Left kidney (tissue), 1 donor: ENCODE measurements at regions not wholly inside any gene's neighbourhood (a gene's known extent, or its start where the extent isn't known, plus 50 kb on each side); places are given as distances from the start of the nearest gene placed in this dataset.
"Not testable (repeated sequence)": the region's sequence is repeated elsewhere in the genome, so short reads cannot be mapped to it uniquely, and the experiment has no call there.

Experiments used
- DNase-seq: peaks from one replicate; pipeline ENCODE4 v3.0.0-alpha.2; 2013

- no peak for DNase-seq
Measured at GRCh38 chr4:12579172-12579571, 905.0 kb downstream of the RAB28 start.

- no peak for DNase-seq
Measured at GRCh38 chr4:12576409-12576808, 907.7 kb downstream of the RAB28 start.

- no peak for DNase-seq
Measured at GRCh38 chr4:12573716-12574115, 910.4 kb downstream of the RAB28 start.

- DNase-seq = no peak
Measured at GRCh38 chr4:12562476-12563140, 921.5 kb downstream of the RAB28 start.

GRCh38 chr4:12562021-12562420 lies 922.1 kb downstream of the RAB28 start:
- no peak for DNase-seq

- DNase-seq = no peak
Measured at GRCh38 chr4:12555011-12555410, 929.1 kb downstream of the RAB28 start.

- DNase-seq = no peak
Measured at GRCh38 chr4:12548678-12549077, 935.5 kb downstream of the RAB28 start.

GRCh38 chr4:12545812-12546211 lies 938.3 kb downstream of the RAB28 start:
- no peak for DNase-seq

GRCh38 chr4:12538162-12538561 lies 946.0 kb downstream of the RAB28 start:
- DNase-seq = no peak

GRCh38 chr4:12534684-12535083 lies 949.5 kb downstream of the RAB28 start:
- no peak for DNase-seq

GRCh38 chr4:12519426-12519825 lies 964.7 kb downstream of the RAB28 start:
- no peak for DNase-seq

- DNase-seq = no peak
Measured at GRCh38 chr4:12507868-12508481, 976.2 kb downstream of the RAB28 start.

GRCh38 chr4:12500409-12500808 lies 983.7 kb downstream of the RAB28 start:
- no peak for DNase-seq

- DNase-seq = no peak
Measured at GRCh38 chr4:12499693-12500092, 984.4 kb downstream of the RAB28 start.

- no peak for DNase-seq
Measured at GRCh38 chr4:12495211-12495610, 988.9 kb downstream of the RAB28 start.

- DNase-seq = no peak
Measured at GRCh38 chr4:12492730-12493393, 991.3 kb downstream of the RAB28 start.

- DNase-seq = no peak
Measured at GRCh38 chr4:12488672-12489071, 995.5 kb downstream of the RAB28 start.

- DNase-seq = no peak
Measured at GRCh38 chr4:12487000-12487399, 997.1 kb downstream of the RAB28 start.

GRCh38 chr4:12472087-12472486 lies 1012.1 kb downstream of the RAB28 start:
- no peak for DNase-seq

- no peak for DNase-seq
Measured at GRCh38 chr4:12471193-12471592, 1012.9 kb downstream of the RAB28 start.

- not testable (repeated sequence) for DNase-seq
Measured at GRCh38 chr4:12461576-12461975, 1022.6 kb downstream of the RAB28 start.

- DNase-seq = no peak
Measured at GRCh38 chr4:12459126-12459525, 1025.0 kb downstream of the RAB28 start.

GRCh38 chr4:12458621-12459020 lies 1025.5 kb downstream of the RAB28 start:
- no peak for DNase-seq

GRCh38 chr4:12452291-12452690 lies 1023.6 kb upstream of the HS3ST1 start:
- DNase-seq = no peak
